ENCODE measurements at regions not wholly inside any gene's neighbourhood (a gene's known extent, or its start where the extent isn't known, plus 50 kb on each side); places are given as distances from the start of the nearest gene placed in this dataset.

GRCh38 chrX:92247076-92247475 lies 467.9 kb downstream of the PCDH11X start:
- H3K4me2 ChIP-seq (ENCODE audit: insufficient read depth in 1 of 2, low read depth in 2 of 2, low read length in 2 of 2): no peak overlapping the region
- WGBS, 2 experiments (ENCODE audit: extremely low coverage in 1 of 2, insufficient coverage in 1 of 2, insufficient read length in 1 of 2, insufficient replicate concordance in 2 of 2, low coverage in 1 of 2, low lambda C conversion rate in 2 of 2, missing lambda C conversion rate in 1 of 2): 96% methylated on average over 2 of the region's 2 CpGs; no CpG with 5 or more reads in 1 of the 2 experiments
- no peak overlapping the region for H3K4ac ChIP-seq (replicated peaks; ENCODE audit: insufficient read length, low read depth, low read length)
- no peak overlapping the region for H2BK12ac ChIP-seq (ENCODE audit: low read depth, low read length)
- no peak overlapping the region for H3K56ac ChIP-seq (replicated peaks; ENCODE audit: insufficient read length, low read depth, low read length)
- no peak overlapping the region for H3K4me3 ChIP-seq (ENCODE audit: extremely low read depth in 1 of 4, insufficient read depth in 2 of 4, low read depth in 3 of 4, low read length in 4 of 4)
- H3K23ac ChIP-seq (ENCODE audit: insufficient read length): no peak overlapping the region
- H2BK20ac ChIP-seq (ENCODE audit: low read length): no peak overlapping the region
- no peak overlapping the region for H3K9ac ChIP-seq (replicated peaks in 1 of 4; ENCODE audit: extremely low read depth in 1 of 4, low read depth in 3 of 4, low read length in 3 of 4)
- H3K18ac ChIP-seq (ENCODE audit: extremely low read depth, low read length): no peak overlapping the region
- no peak overlapping the region for H2BK120ac ChIP-seq (replicated peaks; ENCODE audit: low read depth, low read length)
- H3K36me3 ChIP-seq (ENCODE audit: control insufficient read depth in 2 of 4, insufficient read depth in 4 of 4, low read length in 3 of 4): no peaks in the 10 kb centered on the region
- no peak overlapping the region for H2AK5ac ChIP-seq (ENCODE audit: low read depth, low read length)
- no peak overlapping the region for H4K91ac ChIP-seq (replicated peaks; ENCODE audit: insufficient read length, low read length)
- H3K79me1 ChIP-seq (ENCODE audit: low read depth, low read length): no peaks in the 10 kb centered on the region
- no peak overlapping the region for H4K5ac ChIP-seq (ENCODE audit: insufficient read length, low read depth, low read length)
- DNase-seq (ENCODE audit: low read depth in 1 of 2, low spot score in 2 of 2) (no peak), FAIRE-seq (no peak)
- H2BK5ac ChIP-seq (ENCODE audit: low read depth, low read length): no peak overlapping the region
- H3K23me2 ChIP-seq (ENCODE audit: low read depth, low read length): no peaks in the 10 kb centered on the region
- H3K27ac ChIP-seq (ENCODE audit: low read depth, low read length): no peak overlapping the region
- CTCF ChIA-PET (ENCODE audit: partially characterized antibody): no interaction called here
- no peak for TF ChIP-seq CBX8 (IDR thresholded peaks at IDR 0.05; ENCODE audit: borderline replicate concordance, low read depth, low read length)
- no peak overlapping the region for H2AFZ ChIP-seq (ENCODE audit: low read length)
- no peaks in the 10 kb centered on the region for H4K20me1 ChIP-seq (replicated peaks in 1 of 2; ENCODE audit: control insufficient read depth in 1 of 2, insufficient read depth in 2 of 2, low read length in 2 of 2)
- no peaks in the 10 kb centered on the region for H3K79me2 ChIP-seq (ENCODE audit: control insufficient read depth in 1 of 2, insufficient read depth in 2 of 2, low read length in 2 of 2)
- H3K9me3 ChIP-seq (ENCODE audit: insufficient read depth in 2 of 2, low read depth in 1 of 2, low read length in 1 of 2): no peaks in the 10 kb centered on the region
- H2BK15ac ChIP-seq (ENCODE audit: low read length): no peak overlapping the region
- no peak overlapping the region for H3K14ac ChIP-seq (ENCODE audit: insufficient read length)
- no peak overlapping the region for H4K8ac ChIP-seq (ENCODE audit: extremely low read depth, insufficient read depth, low read length)
- POLR2A ChIA-PET (ENCODE audit: partially characterized antibody): no interaction called here
- 0 out of 7 replicates have a peak, but pooled peaks cover 0 to 2% (median 0%) of the 10 kb centered on the region in 4 experiments for H3K4me1 ChIP-seq (replicated peaks in 1 of 4; ENCODE audit: control insufficient read depth in 3 of 4, insufficient read depth in 4 of 4, low read length in 3 of 4)
- H3K27me3 ChIP-seq (replicated peaks in 1 of 4; ENCODE audit: control insufficient read depth in 3 of 4, extremely low read depth in 1 of 4, insufficient read depth in 3 of 4, low read length in 3 of 4): no peaks in the 10 kb centered on the region

All from H1 (cell line).